ENCODE measurements at regions not wholly inside any gene's neighbourhood (a gene's known extent, or its start where the extent isn't known, plus 50 kb on each side); places are given as distances from the start of the nearest gene placed in this dataset.

GRCh38 chr15:57870667-57871066 lies 164.2 kb downstream of the POLR2M start:
- TF ChIP-seq YY1 (IDR thresholded peaks at IDR 0.05; ENCODE audit: insufficient read depth, insufficient read length) (no peak), SUZ12 (IDR thresholded peaks at IDR 0.05; ENCODE audit: extremely low read depth, insufficient read depth, insufficient read length) (no peak), ZNF274 (IDR thresholded peaks at IDR 0.05; ENCODE audit: low read depth, low read length) (no peak)

Data from NT2/D1 (cell line).